ENCODE measurements at regions not wholly inside any gene's neighbourhood (a gene's known extent, or its start where the extent isn't known, plus 50 kb on each side); places are given as distances from the start of the nearest gene placed in this dataset.
"Not testable (repeated sequence)": the region's sequence is repeated elsewhere in the genome, so short reads cannot be mapped to it uniquely, and the experiment has no call there.

- DNase-seq, result no peak
Observed at GRCh38 chr4:131411393-131411792, 1737.7 kb upstream of the PCDH10 start.

- no peak for DNase-seq
Observed at GRCh38 chr4:131419147-131419546, 1729.9 kb upstream of the PCDH10 start.

GRCh38 chr4:131426023-131426758 lies 1722.9 kb upstream of the PCDH10 start:
- no peak for DNase-seq

GRCh38 chr4:131427000-131427399 lies 1722.1 kb upstream of the PCDH10 start:
- no peak for DNase-seq

GRCh38 chr4:131430302-131430701 lies 1718.8 kb upstream of the PCDH10 start:
- no peak for DNase-seq

GRCh38 chr4:131441004-131441688 lies 1707.9 kb upstream of the PCDH10 start:
- DNase-seq, result no peak

- no peak for DNase-seq
Observed at GRCh38 chr4:131447883-131448282, 1701.2 kb upstream of the PCDH10 start.

- no peak for DNase-seq
Observed at GRCh38 chr4:131450572-131451209, 1698.4 kb upstream of the PCDH10 start.

GRCh38 chr4:131459430-131460101 lies 1689.5 kb upstream of the PCDH10 start:
- no peak for DNase-seq

GRCh38 chr4:131470360-131470759 lies 1678.7 kb upstream of the PCDH10 start:
- no peak for DNase-seq

- DNase-seq, result no peak
Observed at GRCh38 chr4:131488772-131489171, 1660.3 kb upstream of the PCDH10 start.

- DNase-seq, result not testable (repeated sequence)
Observed at GRCh38 chr4:131496211-131496610, 1652.9 kb upstream of the PCDH10 start.

- no peak for DNase-seq
Observed at GRCh38 chr4:131499141-131499873, 1649.8 kb upstream of the PCDH10 start.

- DNase-seq, result no peak
Observed at GRCh38 chr4:131509521-131509920, 1639.6 kb upstream of the PCDH10 start.

- no peak for DNase-seq
Observed at GRCh38 chr4:131526686-131527085, 1622.4 kb upstream of the PCDH10 start.

GRCh38 chr4:131531087-131531486 lies 1618.0 kb upstream of the PCDH10 start:
- no peak for DNase-seq

GRCh38 chr4:131534944-131535645 lies 1614.0 kb upstream of the PCDH10 start:
- DNase-seq, result no peak

- no peak for DNase-seq
Observed at GRCh38 chr4:131540256-131540655, 1608.8 kb upstream of the PCDH10 start.

GRCh38 chr4:131547506-131547981 lies 1601.5 kb upstream of the PCDH10 start:
- DNase-seq, result no peak

- DNase-seq, result no peak
Observed at GRCh38 chr4:131551306-131551705, 1597.8 kb upstream of the PCDH10 start.

GRCh38 chr4:131566026-131566425 lies 1583.1 kb upstream of the PCDH10 start:
- no peak for DNase-seq

GRCh38 chr4:131584587-131584986 lies 1564.5 kb upstream of the PCDH10 start:
- no peak for DNase-seq
